HG02981 (cell line): ENCODE measurements at regions not wholly inside any gene's neighbourhood (a gene's known extent, or its start where the extent isn't known, plus 50 kb on each side); places are given as distances from the start of the nearest gene placed in this dataset.
"Not testable (repeated sequence)": the region's sequence is repeated elsewhere in the genome, so short reads cannot be mapped to it uniquely, and the experiment has no call there.

ENCODE experiments used
- ATAC-seq: cut with Tn5 transposase; IDR thresholded peaks from one replicate; pipeline ENCODE4 v1.9.1; 2021; ENCODE audit warnings: mild to moderate bottlenecking, moderate library complexity; ENCODE audit not compliant: unreplicated experiment

GRCh38 chr21:35169574-35169973, 120.5 kb upstream of the RUNX1 start:
- ATAC-seq: no peak

- ATAC-seq: no peak
Measured at GRCh38 chr21:35168735-35169134, 119.6 kb upstream of the RUNX1 start.

GRCh38 chr21:35164971-35165483, 115.9 kb upstream of the RUNX1 start:
- ATAC-seq: no peak

GRCh38 chr21:35164380-35164779, 115.3 kb upstream of the RUNX1 start:
- ATAC-seq: no peak

- no peak for ATAC-seq
Measured at GRCh38 chr21:35163411-35163810, 114.3 kb upstream of the RUNX1 start.

GRCh38 chr21:35162831-35163230, 113.7 kb upstream of the RUNX1 start:
- no peak for ATAC-seq

GRCh38 chr21:35159881-35160280, 110.8 kb upstream of the RUNX1 start:
- no peak for ATAC-seq

GRCh38 chr21:35157374-35157773, 108.3 kb upstream of the RUNX1 start:
- not testable (repeated sequence) for ATAC-seq

GRCh38 chr21:35156293-35157278, 107.5 kb upstream of the RUNX1 start:
- ATAC-seq: no peak

- ATAC-seq: no peak
Measured at GRCh38 chr21:35154788-35155187, 105.7 kb upstream of the RUNX1 start.

- no peak for ATAC-seq
Measured at GRCh38 chr21:35153671-35154070, 104.6 kb upstream of the RUNX1 start.

GRCh38 chr21:35150562-35151226, 101.6 kb upstream of the RUNX1 start:
- ATAC-seq: no peak

GRCh38 chr21:35149698-35150097, 100.6 kb upstream of the RUNX1 start:
- no peak for ATAC-seq

GRCh38 chr21:35147439-35147838, 98.3 kb upstream of the RUNX1 start:
- no peak for ATAC-seq

- no peak for ATAC-seq
Measured at GRCh38 chr21:35145626-35146233, 96.6 kb upstream of the RUNX1 start.

GRCh38 chr21:35144978-35145377, 95.9 kb upstream of the RUNX1 start:
- no peak for ATAC-seq

GRCh38 chr21:35142036-35142815, 93.1 kb upstream of the RUNX1 start:
- ATAC-seq: no peak

GRCh38 chr21:35139382-35139715, 90.2 kb upstream of the RUNX1 start:
- no peak for ATAC-seq

- ATAC-seq: no peak
Measured at GRCh38 chr21:35138665-35139381, 89.7 kb upstream of the RUNX1 start.

GRCh38 chr21:35136586-35137219, 87.6 kb upstream of the RUNX1 start:
- no peak for ATAC-seq
